ENCODE measurements at regions not wholly inside any gene's neighbourhood (a gene's known extent, or its start where the extent isn't known, plus 50 kb on each side); places are given as distances from the start of the nearest gene placed in this dataset.

GRCh38 chr4:34953145-34953799 is 1291.0 kb downstream of the ARAP2 start:
- FAIRE-seq, result no peak

DNA sequence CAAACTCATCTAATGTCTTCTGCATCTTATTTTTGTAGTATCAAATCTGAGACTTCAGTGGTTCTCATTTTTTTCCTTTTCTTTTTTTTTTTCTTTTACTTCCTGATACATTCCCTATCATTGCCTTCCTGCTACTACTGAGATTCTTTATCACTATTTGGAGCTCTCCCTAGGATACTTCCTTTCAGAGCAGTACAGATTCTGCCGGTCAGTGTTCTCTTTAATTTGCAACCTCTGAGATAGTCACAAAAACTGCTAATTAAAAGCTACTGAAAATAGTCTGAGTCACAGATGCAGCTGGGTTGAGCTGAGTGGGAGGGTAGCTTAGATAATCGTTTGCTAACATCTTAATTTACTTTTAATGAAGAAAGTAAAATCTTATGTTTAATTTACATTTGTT is 1279.7 kb downstream of the ARAP2 start:
- TF ChIP-seq POLR2A (IDR thresholded peaks at IDR 0.05; ENCODE audit: low read depth, low read length), result no peak
- DNase-seq (ENCODE audit: insufficient read length, low spot score) (no peak), FAIRE-seq (no peak)

More at GRCh38 chr4:34953145-34953799, 1291.0 kb downstream of the ARAP2 start:
- no peak for DNase-seq (ENCODE audit: insufficient read length, low spot score)
- TF ChIP-seq POLR2A (IDR thresholded peaks at IDR 0.05; ENCODE audit: low read depth, low read length), result no peak

DNA sequence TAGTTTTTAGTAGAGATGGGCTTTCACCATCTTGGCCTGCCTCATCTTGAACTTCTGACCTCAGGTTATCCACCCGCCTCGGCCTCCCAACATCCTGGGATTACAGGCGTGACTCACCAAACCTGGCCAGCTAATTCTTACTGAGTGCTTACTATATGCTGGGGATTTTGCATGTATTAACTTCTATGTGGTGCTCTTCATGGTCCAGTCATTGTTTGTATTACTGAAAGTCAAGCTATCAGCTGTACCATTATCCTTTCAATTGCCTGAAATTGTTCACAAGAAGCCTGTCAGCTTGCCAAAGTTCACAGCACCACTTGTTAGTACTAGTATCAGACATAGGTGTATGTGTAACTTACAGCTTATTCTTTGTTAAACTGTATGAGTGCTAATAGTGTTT is 1272.1 kb downstream of the ARAP2 start:
- DNase-seq (ENCODE audit: insufficient read length, low spot score), result no peak
- no peak for TF ChIP-seq POLR2A (IDR thresholded peaks at IDR 0.05; ENCODE audit: low read depth, low read length)
- no peak for FAIRE-seq

DNA sequence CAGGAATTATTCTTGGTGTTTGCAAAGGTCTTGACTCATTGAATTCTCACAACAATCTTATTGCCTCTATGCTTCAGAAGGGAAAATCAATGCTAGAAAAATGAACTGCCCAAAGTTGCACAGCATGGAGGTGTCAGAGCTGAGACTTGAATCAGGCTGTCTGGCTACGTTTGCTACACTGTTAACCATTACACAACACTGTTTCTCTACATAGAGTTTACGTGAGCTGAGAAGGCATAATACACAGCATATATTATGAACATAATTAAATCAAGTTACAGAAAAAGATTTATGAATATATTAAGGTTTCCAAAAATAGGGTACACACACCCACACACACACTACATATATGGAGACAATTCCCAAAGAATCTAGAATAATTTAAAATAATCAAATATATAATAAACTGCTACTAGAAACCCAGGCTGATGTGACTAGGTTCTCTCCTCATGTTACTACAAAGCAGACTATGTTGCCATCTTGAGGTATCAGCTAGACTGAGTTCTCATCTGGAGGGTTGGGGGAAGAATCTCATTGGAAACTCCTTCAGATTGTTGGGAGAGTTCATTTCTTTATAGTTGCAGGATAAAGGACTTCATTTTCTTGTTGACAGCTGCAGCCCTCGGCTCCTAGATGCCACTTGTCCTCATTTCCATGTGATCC is 1270.5 kb downstream of the ARAP2 start:
- DNase-seq (ENCODE audit: insufficient read length, low spot score) (no peak), FAIRE-seq (no peak)
- TF ChIP-seq POLR2A (IDR thresholded peaks at IDR 0.05; ENCODE audit: low read depth, low read length), result no peak

DNA sequence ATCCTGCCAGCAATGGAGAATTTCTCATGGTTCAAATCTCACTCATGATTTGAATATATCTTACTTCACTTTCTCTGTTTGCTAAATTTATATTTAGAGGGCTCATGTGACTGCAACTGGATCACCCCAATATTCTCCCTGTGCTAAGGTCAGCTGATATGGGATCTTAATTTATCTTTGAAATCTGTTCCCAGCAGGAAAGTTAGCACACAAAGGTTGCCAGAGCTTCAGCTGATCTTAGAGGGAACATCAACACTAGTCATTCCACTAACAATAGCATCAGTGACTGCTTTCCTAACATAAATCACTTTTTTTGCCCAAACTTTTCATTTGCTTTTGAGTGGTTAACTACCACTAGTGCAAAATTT is 1270.0 kb downstream of the ARAP2 start:
- DNase-seq (ENCODE audit: insufficient read length, low spot score) (no peak), FAIRE-seq (no peak)

GRCh38 chr4:35021222-35021621 is 1223.1 kb downstream of the ARAP2 start:
- FAIRE-seq, result peak; percentile 96
- peak; percentile 1 for DNase-seq (ENCODE audit: insufficient read length, low spot score)
- peak; percentile 32; the same call in 1 of the 2 replicates for TF ChIP-seq POLR2A (IDR thresholded peaks at IDR 0.05; ENCODE audit: low read depth, low read length)

More for the DNA sequence above, 1270.0 kb downstream of the ARAP2 start:
- TF ChIP-seq POLR2A (IDR thresholded peaks at IDR 0.05; ENCODE audit: low read depth, low read length), result no peak

GRCh38 chr4:35025152-35025834 is 1219.0 kb downstream of the ARAP2 start:
- DNase-seq (ENCODE audit: insufficient read length, low spot score) (no peak), FAIRE-seq (no peak)
- no peak for TF ChIP-seq POLR2A (IDR thresholded peaks at IDR 0.05; ENCODE audit: low read depth, low read length)

DNA sequence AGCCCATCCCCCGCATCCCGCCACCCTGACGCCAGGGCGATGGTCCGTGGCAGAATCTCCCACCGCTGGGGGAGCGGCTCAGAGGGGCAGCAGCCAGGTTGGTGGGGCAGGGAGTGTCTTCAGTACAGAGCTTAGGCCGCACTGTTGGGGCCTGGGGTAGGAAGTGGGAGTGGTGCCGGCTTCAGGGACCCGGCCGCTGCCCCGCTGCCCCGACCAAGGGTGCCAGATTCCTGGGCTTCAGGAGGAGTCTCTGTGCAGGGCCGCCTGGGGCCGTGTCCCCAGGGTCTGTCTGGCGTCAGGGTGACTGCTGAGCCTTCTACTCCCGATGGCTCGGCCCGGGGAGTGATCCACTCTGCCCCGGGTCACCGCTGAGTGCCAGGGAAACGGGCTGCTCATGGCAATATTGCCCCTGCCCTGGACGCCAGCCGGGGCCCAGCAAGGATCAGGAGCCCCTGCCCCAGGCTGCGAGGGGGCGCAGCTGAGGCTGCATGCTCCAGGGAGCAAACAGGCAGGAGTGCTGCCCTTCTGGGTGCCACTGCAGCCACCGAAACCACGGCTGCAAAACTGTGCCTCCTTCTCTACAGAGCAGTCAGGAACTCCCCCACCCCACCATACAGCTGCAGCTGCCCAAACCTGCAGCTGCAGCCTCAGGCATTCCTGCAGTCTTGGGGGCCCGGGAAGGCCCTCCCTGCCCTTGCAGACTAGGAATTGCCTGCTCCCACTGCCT is 1206.1 kb downstream of the ARAP2 start:
- DNase-seq (ENCODE audit: insufficient read length, low spot score), result no peak

GRCh38 chr4:35038845-35039244 is 1205.5 kb downstream of the ARAP2 start:
- no peak for TF ChIP-seq POLR2A (IDR thresholded peaks at IDR 0.05; ENCODE audit: low read depth, low read length)

More for the DNA sequence above, 1206.1 kb downstream of the ARAP2 start:
- FAIRE-seq, result no peak
- no peak for TF ChIP-seq POLR2A (IDR thresholded peaks at IDR 0.05; ENCODE audit: low read depth, low read length)

GRCh38 chr4:35052546-35052945 is 1191.8 kb downstream of the ARAP2 start:
- FAIRE-seq (no peak), DNase-seq (ENCODE audit: insufficient read length, low spot score) (no peak)
- TF ChIP-seq POLR2A (IDR thresholded peaks at IDR 0.05; ENCODE audit: low read depth, low read length), result no peak

More at GRCh38 chr4:35038845-35039244, 1205.5 kb downstream of the ARAP2 start:
- FAIRE-seq (no peak), DNase-seq (ENCODE audit: insufficient read length, low spot score) (no peak)

- TF ChIP-seq POLR2A (IDR thresholded peaks at IDR 0.05; ENCODE audit: low read depth, low read length), result no peak
- no peak for FAIRE-seq
- no peak for DNase-seq (ENCODE audit: insufficient read length, low spot score)
These were observed 1181.2 kb downstream of the ARAP2 start for GRCh38 chr4:35063031-35063570.

DNA sequence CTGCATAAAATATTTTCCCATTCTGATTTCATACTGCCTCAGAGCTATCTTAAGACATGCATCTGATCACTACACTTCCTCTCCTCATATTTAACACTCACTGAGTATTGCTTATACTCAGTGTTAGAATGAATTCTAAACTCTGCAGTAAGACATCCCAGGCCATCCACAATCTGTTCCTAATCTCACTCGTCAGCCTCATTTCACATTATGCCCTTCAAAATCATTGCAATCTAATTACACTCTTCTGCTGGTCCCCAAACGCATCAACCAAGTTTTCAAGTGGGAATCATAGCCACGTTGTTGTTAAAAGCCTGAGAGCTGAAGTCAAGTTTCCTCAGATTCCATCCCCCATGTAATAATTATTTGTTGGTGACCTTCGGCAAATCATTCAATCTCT is 1177.9 kb downstream of the ARAP2 start:
- no peak for TF ChIP-seq POLR2A (IDR thresholded peaks at IDR 0.05; ENCODE audit: low read depth, low read length)
- no peak for DNase-seq (ENCODE audit: insufficient read length, low spot score)
- no peak for FAIRE-seq

GRCh38 chr4:35080799-35081198 is 1163.5 kb downstream of the ARAP2 start:
- DNase-seq (ENCODE audit: insufficient read length, low spot score) (no peak), FAIRE-seq (no peak)
- no peak for TF ChIP-seq POLR2A (IDR thresholded peaks at IDR 0.05; ENCODE audit: low read depth, low read length)

DNA sequence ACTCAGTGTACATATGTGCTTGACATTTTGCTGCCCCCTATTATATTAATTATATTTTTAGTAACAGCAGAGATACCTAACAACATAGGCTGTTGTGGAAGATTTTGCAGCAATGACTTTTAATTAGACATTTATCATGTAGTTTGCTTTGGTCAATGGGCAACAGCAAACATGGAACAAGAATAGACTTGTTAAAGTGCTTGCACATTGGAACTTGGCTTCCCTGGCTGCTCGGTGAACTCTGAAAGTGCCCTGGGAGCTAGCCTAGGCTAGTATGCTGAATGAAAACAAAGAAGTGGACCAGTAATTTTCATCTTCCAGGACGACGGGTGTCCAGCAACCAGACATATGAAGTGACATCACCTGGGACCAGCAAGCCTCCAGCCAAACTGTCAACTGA is 1157.1 kb downstream of the ARAP2 start:
- no peak for FAIRE-seq
- DNase-seq (ENCODE audit: insufficient read length, low spot score), result no peak
- no peak for TF ChIP-seq POLR2A (IDR thresholded peaks at IDR 0.05; ENCODE audit: low read depth, low read length)

Measured in H54 (cell line).